GM12874 (cell line): ENCODE measurements at regions not wholly inside any gene's neighbourhood (a gene's known extent, or its start where the extent isn't known, plus 50 kb on each side); places are given as distances from the start of the nearest gene placed in this dataset.

Experiments used
- TF ChIP-seq, protein P1 (sequence below): IDR thresholded peaks from 2 replicates; pipeline ENCODE4 v1.5.1; 2011; ENCODE audit warnings: low read depth, mild to moderate bottlenecking, control low read depth, low read length, moderate library complexity; ENCODE audit not compliant: insufficient read depth

GRCh38 chr3:95939235-95939809, 875.1 kb upstream of the EPHA6 start:
- TF ChIP-seq, protein P1, sequence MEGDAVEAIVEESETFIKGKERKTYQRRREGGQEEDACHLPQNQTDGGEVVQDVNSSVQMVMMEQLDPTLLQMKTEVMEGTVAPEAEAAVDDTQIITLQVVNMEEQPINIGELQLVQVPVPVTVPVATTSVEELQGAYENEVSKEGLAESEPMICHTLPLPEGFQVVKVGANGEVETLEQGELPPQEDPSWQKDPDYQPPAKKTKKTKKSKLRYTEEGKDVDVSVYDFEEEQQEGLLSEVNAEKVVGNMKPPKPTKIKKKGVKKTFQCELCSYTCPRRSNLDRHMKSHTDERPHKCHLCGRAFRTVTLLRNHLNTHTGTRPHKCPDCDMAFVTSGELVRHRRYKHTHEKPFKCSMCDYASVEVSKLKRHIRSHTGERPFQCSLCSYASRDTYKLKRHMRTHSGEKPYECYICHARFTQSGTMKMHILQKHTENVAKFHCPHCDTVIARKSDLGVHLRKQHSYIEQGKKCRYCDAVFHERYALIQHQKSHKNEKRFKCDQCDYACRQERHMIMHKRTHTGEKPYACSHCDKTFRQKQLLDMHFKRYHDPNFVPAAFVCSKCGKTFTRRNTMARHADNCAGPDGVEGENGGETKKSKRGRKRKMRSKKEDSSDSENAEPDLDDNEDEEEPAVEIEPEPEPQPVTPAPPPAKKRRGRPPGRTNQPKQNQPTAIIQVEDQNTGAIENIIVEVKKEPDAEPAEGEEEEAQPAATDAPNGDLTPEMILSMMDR: no peak

- TF ChIP-seq, protein P1: no peak
These were observed 848.6 kb upstream of the EPHA6 start for GRCh38 chr3:95965704-95966336.

DNA sequence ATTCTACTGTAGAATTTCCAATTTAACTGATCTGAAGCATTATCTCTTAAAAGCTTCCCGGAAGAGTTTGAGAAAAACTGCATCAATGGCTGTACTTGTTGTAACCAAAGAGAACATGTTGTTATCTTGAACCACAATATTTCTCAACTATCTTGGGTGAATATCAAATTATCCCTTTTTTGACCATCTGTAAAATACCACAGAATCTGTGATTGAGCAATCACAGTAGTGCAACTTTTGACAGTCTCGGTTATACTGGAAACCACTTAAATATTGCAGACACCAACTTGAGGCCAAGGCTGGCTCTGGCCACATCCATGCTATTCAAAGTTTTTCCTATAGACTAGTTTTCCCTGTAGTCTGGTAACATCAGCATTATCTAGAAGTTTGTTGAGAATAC, 842.8 kb upstream of the EPHA6 start:
- TF ChIP-seq, protein P1: no peak

DNA sequence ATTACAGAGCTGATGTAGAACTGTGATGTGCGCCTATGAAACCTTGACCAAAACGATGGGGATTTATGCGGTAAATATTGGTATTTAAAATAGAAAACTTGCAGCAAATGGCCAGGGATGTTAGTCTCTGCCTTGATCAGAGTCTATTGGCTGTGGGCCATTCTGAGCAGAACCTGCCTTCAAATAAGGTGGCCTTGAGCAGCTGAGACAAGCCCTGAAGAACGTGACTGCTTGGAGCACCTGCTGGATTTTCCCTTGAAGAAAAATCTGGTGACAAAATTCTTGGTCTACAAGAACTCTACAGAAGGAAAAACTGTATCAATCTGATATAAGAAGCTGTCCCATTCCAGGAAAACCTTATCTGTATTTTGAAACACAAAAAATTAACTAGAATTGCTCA, 820.1 kb upstream of the EPHA6 start:
- TF ChIP-seq, protein P1: no peak

DNA sequence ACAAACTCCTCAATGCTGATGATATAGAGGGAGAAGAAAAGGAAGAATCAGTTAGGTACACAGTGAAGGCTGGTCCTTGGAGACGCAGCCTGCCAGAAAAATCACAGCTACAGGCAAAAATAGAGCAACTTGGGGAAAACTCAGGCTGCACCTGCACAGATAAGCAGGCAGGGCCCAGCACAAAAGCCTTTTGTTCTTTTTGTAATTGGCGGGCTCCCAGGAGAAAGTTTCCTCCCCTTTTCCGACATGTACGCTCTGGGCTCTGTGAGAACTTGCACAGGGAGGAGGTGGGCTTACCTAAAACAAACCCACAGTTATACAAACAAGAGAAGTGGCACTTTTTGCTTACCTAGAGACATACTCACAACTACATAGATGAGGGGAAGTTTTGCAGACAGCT, 813.4 kb upstream of the EPHA6 start:
- TF ChIP-seq, protein P1: no peak

GRCh38 chr3:96007650-96008195, 806.7 kb upstream of the EPHA6 start:
- TF ChIP-seq, protein P1: no peak

GRCh38 chr3:96012939-96013338, 801.5 kb upstream of the EPHA6 start:
- TF ChIP-seq, protein P1: no peak
